Cardiac fibroblast (primary cell): ENCODE measurements at regions not wholly inside any gene's neighbourhood (a gene's known extent, or its start where the extent isn't known, plus 50 kb on each side); places are given as distances from the start of the nearest gene placed in this dataset.
"Not testable (repeated sequence)": the region's sequence is repeated elsewhere in the genome, so short reads cannot be mapped to it uniquely, and the experiment has no call there.

Experiments used
- DNase-seq, 2 donors: peaks; one replicate each; pipeline versions ENCODE4 v3.0.0 to v3.0.0-alpha.2; 2010; ENCODE audit warnings: low read depth in 2 of 2
- H3K4me3 ChIP-seq, 2 donors: replicated peaks in 1 of 2; 1 replicate in 1 of 2; 2 replicates in 1 of 2; pipeline ENCODE4 v1.5.1; 2011; ENCODE audit warnings: low read depth in 2 of 2, low read length in 2 of 2, mild to moderate bottlenecking in 2 of 2, moderate library complexity in 1 of 2
- TF ChIP-seq, protein P1 (sequence below): IDR thresholded peaks from one replicate; pipeline ENCODE4 v1.5.1; 2011; ENCODE audit warnings: low read depth, mild to moderate bottlenecking, low read length, inconsistent platforms

DNA sequence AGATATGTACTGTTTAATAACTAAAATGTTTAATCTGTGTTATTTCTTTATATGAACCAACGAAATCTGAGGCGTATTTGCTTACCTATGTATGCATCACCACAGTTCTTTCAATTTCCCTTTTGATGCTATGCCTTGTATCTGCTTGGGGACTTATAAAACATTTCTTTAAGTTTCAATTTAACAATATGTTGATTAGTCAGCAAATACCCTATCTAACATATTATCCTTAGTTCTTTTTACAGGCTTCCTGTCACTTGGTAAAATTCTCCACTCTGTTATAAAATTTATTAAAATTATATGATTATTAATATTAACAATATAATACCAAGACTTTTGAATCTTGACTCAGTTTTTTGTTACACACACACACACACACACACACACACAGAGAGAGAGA, 174.3 kb downstream of the CPS1 start:
- no peak overlapping the region for H3K4me3 ChIP-seq
- TF ChIP-seq, protein P1, sequence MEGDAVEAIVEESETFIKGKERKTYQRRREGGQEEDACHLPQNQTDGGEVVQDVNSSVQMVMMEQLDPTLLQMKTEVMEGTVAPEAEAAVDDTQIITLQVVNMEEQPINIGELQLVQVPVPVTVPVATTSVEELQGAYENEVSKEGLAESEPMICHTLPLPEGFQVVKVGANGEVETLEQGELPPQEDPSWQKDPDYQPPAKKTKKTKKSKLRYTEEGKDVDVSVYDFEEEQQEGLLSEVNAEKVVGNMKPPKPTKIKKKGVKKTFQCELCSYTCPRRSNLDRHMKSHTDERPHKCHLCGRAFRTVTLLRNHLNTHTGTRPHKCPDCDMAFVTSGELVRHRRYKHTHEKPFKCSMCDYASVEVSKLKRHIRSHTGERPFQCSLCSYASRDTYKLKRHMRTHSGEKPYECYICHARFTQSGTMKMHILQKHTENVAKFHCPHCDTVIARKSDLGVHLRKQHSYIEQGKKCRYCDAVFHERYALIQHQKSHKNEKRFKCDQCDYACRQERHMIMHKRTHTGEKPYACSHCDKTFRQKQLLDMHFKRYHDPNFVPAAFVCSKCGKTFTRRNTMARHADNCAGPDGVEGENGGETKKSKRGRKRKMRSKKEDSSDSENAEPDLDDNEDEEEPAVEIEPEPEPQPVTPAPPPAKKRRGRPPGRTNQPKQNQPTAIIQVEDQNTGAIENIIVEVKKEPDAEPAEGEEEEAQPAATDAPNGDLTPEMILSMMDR, result no peak
- no peak for DNase-seq

GRCh38 chr2:210746826-210747225, 190.4 kb downstream of the CPS1 start:
- H3K4me3 ChIP-seq, DNase-seq: not testable (repeated sequence)

DNA sequence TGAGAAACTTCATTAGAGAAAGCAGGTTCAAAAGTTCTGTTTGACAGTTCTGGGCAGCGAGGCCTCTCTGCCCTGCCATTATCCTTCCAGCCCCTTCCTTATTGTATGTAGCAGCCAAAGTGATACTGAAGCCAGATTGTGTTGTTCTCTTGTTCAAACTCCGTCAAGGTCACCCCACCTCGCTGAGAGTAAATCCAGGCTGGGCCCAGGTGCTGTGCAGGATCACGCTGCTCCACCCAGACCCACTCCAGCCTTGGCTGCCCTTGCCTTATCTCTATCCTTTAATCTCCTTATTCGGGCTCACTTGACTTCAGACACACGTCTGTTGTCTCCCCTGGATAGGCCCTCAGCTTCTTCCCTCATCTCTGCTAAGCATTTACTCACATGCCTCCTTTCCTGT, 196.1 kb downstream of the CPS1 start:
- no peak overlapping the region for H3K4me3 ChIP-seq
- TF ChIP-seq, protein P1, result no peak
- DNase-seq, result no peak

DNA sequence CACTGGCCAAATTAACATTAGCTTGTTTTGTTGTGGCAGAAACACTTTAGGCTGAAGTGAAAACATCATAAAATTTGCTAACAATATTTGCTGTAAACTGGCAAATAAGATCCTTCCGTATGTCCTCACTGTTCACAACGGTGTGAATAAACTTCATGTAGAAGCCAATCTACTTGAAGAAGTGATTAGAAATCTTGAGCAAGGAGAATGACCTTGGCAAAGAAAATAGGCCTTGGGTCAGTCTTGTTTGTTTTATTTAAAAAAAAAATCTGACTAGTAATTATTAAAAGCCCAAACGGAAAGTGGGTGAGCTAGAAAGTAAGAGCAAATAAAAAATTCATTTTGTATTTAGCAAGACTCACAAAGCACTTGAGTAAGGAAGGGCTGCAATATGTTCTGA, 197.0 kb downstream of the CPS1 start:
- DNase-seq, result no peak
- TF ChIP-seq, protein P1, result no peak
- no peak overlapping the region for H3K4me3 ChIP-seq

- no peak overlapping the region for H3K4me3 ChIP-seq
- TF ChIP-seq, protein P1, result no peak
- DNase-seq, result peak in 1 of 2 donors; percentile 1
Measured at GRCh38 chr2:210756855-210757254, 200.5 kb downstream of the CPS1 start.

GRCh38 chr2:210762604-210763588, 206.5 kb downstream of the CPS1 start:
- DNase-seq, result no peak
- TF ChIP-seq, protein P1, result no peak
- no peak overlapping the region for H3K4me3 ChIP-seq

- no peak overlapping the region for H3K4me3 ChIP-seq
- TF ChIP-seq, protein P1, result no peak
- no peak for DNase-seq
Measured at GRCh38 chr2:210768329-210768910, 212.0 kb downstream of the CPS1 start.
